A673 (cell line): ENCODE measurements at regions not wholly inside any gene's neighbourhood (a gene's known extent, or its start where the extent isn't known, plus 50 kb on each side); places are given as distances from the start of the nearest gene placed in this dataset.

Experiments used
- BruUV-seq: library from RNA; stranded (reverse); fragments of 400-500 nt; replicated peaks from 2 replicates; lab custom pipeline; 2021; lab: Mats Ljungman, UMichigan
- CTCF ChIA-PET: fragments of 300-600 bp; sonication (Branson Sonifier 250); formaldehyde crosslinking; loops from one replicate; lab custom pipeline; 2022; ENCODE audit warnings: antibody characterized with exemption; lab: Charles Lee
- POLR2A ChIA-PET: fragments of 300-600 bp; sonication (Branson Sonifier 250); formaldehyde crosslinking; loops from one replicate; lab custom pipeline; 2022; ENCODE audit warnings: antibody characterized with exemption; ENCODE audit not compliant: low non-redundant PET; lab: Charles Lee
- DNase-seq: peaks from one replicate; pipeline ENCODE4 v3.0.0-alpha.2; 2015; ENCODE audit warnings: low spot score
- H3K27ac ChIP-seq: fragments of 200-600 bp; sonication (generic); 2 replicates; pipeline ENCODE4 v1.5.1; 2016; ENCODE audit warnings: mixed run types, low read depth, mild to moderate bottlenecking, mixed read lengths, antibody characterized with exemption, low read length; ENCODE audit not compliant: poor library complexity, severe bottlenecking
- H3K27me3 ChIP-seq: fragments of 200-600 bp; sonication (generic); replicated peaks from 2 replicates; pipeline ENCODE4 v1.6.1; 2017; ENCODE audit warnings: mixed run types, low read depth, mild to moderate bottlenecking, mixed read lengths, antibody characterized with exemption, low read length; ENCODE audit not compliant: insufficient read depth, poor library complexity
- H3K36me3 ChIP-seq: fragments of 200-600 bp; sonication (generic); 2 replicates; pipeline ENCODE4 v1.6.1; 2016; ENCODE audit warnings: mixed run types, mild to moderate bottlenecking, mixed read lengths, antibody characterized with exemption, low read length; ENCODE audit not compliant: insufficient read depth, poor library complexity, severe bottlenecking
- H3K4me1 ChIP-seq: fragments of 200-600 bp; sonication (generic); 2 replicates; pipeline ENCODE4 v1.6.1; 2017; ENCODE audit warnings: mixed run types, mild to moderate bottlenecking, mixed read lengths, antibody characterized with exemption, low read length; ENCODE audit not compliant: insufficient read depth, poor library complexity, severe bottlenecking
- H3K4me3 ChIP-seq: fragments of 200-600 bp; sonication (generic); 2 replicates; pipeline ENCODE4 v1.5.1; 2016; ENCODE audit warnings: low read depth, mixed run types, mild to moderate bottlenecking, mixed read lengths, low read length; ENCODE audit not compliant: poor library complexity, severe bottlenecking
- H3K9me3 ChIP-seq: fragments of 200-600 bp; sonication (generic); 2 replicates; pipeline ENCODE4 v1.6.1; 2016; ENCODE audit warnings: mixed run types, low read depth, mild to moderate bottlenecking, mixed read lengths, antibody characterized with exemption, low read length; ENCODE audit not compliant: poor library complexity, severe bottlenecking
- CTCF ChIP-seq: fragments of 300-800, 200-600 bp; sonication (generic); conservative IDR thresholded peaks from 2 replicates; pipeline ENCODE4 v1.5.1; 2017; ENCODE audit warnings: low read depth, mild to moderate bottlenecking, antibody characterized with exemption, low read length, moderate library complexity, mixed read lengths
- EZH2 ChIP-seq: fragments of 200-600 bp; sonication (generic); IDR thresholded peaks from 2 replicates; pipeline ENCODE4 v1.6.1; 2017; ENCODE audit warnings: borderline replicate concordance, low read depth, mild to moderate bottlenecking, mixed read lengths, antibody characterized with exemption, low read length; ENCODE audit not compliant: poor library complexity, severe bottlenecking
- intact Hi-C: fragments of 100-400 bp; cut with micrococcal nuclease; formaldehyde crosslinking; loops from one replicate; pipeline ENCODE4 v1.10.0; 2022; ENCODE audit not compliant: unreplicated experiment

GRCh38 chr9:23254404-23255184 is 571.4 kb downstream of the ELAVL2 start:
- TF ChIP-seq EZH2 (no peak), CTCF (no peak)
- POLR2A ChIA-PET: no interaction called here
- no TSS peak for BruUV-seq
- CTCF ChIA-PET: no interaction called here
- no peaks in the 10 kb centered on the region for H3K9me3 ChIP-seq
- no peak for DNase-seq
- no peaks in the 10 kb centered on the region for H3K36me3 ChIP-seq
- H3K4me3 ChIP-seq: no peak overlapping the region
- no peaks in the 10 kb centered on the region for H3K27me3 ChIP-seq
- no peaks in the 10 kb centered on the region for H3K4me1 ChIP-seq
- H3K27ac ChIP-seq: no peak overlapping the region
- intact Hi-C loops: no loop called here

GRCh38 chr9:23255346-23255745 is 570.7 kb downstream of the ELAVL2 start:
- Histone ChIP-seq H3K27ac (no peak overlapping the region), H3K9me3 (no peaks in the 10 kb centered on the region), H3K36me3 (no peaks in the 10 kb centered on the region), H3K4me1 (no peaks in the 10 kb centered on the region), H3K4me3 (no peak overlapping the region), H3K27me3 (no peaks in the 10 kb centered on the region)
- CTCF ChIA-PET: no interaction called here
- POLR2A ChIA-PET: no interaction called here
- TF ChIP-seq CTCF: no peak
- no peak for TF ChIP-seq EZH2
- BruUV-seq: no TSS peak
- DNase-seq: no peak
- intact Hi-C loops: no loop called here

- no TSS peak for BruUV-seq
- intact Hi-C loops: no loop called here
- TF ChIP-seq CTCF: no peak
- no peak for TF ChIP-seq EZH2
- CTCF ChIA-PET: no interaction called here
- H3K4me1 ChIP-seq: no peaks in the 10 kb centered on the region
- POLR2A ChIA-PET: no interaction called here
- H3K4me3 ChIP-seq: no peak overlapping the region
- H3K36me3 ChIP-seq: no peaks in the 10 kb centered on the region
- H3K27me3 ChIP-seq: no peaks in the 10 kb centered on the region
- H3K9me3 ChIP-seq: no peaks in the 10 kb centered on the region
- no peak for DNase-seq
- no peak overlapping the region for H3K27ac ChIP-seq
Measured at GRCh38 chr9:23258569-23258968, 567.5 kb downstream of the ELAVL2 start.
